Neural progenitor cell (in vitro differentiated cells): ENCODE measurements at regions not wholly inside any gene's neighbourhood (a gene's known extent, or its start where the extent isn't known, plus 50 kb on each side); places are given as distances from the start of the nearest gene placed in this dataset.

Experiments
- DNase-seq: peaks from one replicate; pipeline ENCODE4 v3.0.0-alpha.2; 2016; ENCODE audit warnings: low spot score
- H2AFZ ChIP-seq: fragments of 200-600 bp; sonication (generic); replicated peaks from 2 replicates; pipeline ENCODE4 v1.6.1; 2016; ENCODE audit warnings: antibody characterized with exemption
- H3F3A ChIP-seq: fragments of 200-600 bp; sonication (generic); 2 replicates; pipeline ENCODE4 v1.6.1; 2016; ENCODE audit warnings: antibody characterized with exemption, low read depth
- H3K27ac ChIP-seq: fragments of 200-600 bp; sonication (generic); 2 replicates; pipeline ENCODE4 v1.5.1; 2016; ENCODE audit warnings: mild to moderate bottlenecking
- H3K27me3 ChIP-seq: fragments of 200-600 bp; sonication (generic); 2 replicates; pipeline ENCODE4 v1.6.1; 2016; ENCODE audit warnings: mild to moderate bottlenecking, moderate library complexity
- H3K36me3 ChIP-seq: fragments of 200-600 bp; sonication (generic); 2 replicates; pipeline ENCODE4 v1.5.1; 2016
- H3K4me1 ChIP-seq: fragments of 200-600 bp; sonication (generic); 2 replicates; pipeline ENCODE4 v1.6.1; 2016; ENCODE audit warnings: mixed run types
- H3K4me2 ChIP-seq: fragments of 200-600 bp; sonication (generic); 2 replicates; pipeline ENCODE4 v1.6.1; 2016
- H3K4me3 ChIP-seq: fragments of 200-600 bp; sonication (generic); 2 replicates; pipeline ENCODE4 v1.5.1; 2016
- H3K79me2 ChIP-seq: fragments of 200-600 bp; sonication (generic); 2 replicates; pipeline ENCODE4 v1.6.1; 2016; ENCODE audit warnings: low read depth
- H3K9ac ChIP-seq: fragments of 200-600 bp; sonication (generic); 2 replicates; pipeline ENCODE4 v1.6.1; 2016
- H3K9me3 ChIP-seq: fragments of 200-600 bp; sonication (generic); 2 replicates; pipeline ENCODE4 v1.5.1; 2016; ENCODE audit warnings: low read depth
- H4K20me1 ChIP-seq: fragments of 200-600 bp; sonication (generic); 2 replicates; pipeline ENCODE4 v1.6.1; 2016; ENCODE audit warnings: low read depth
- H3K27ac Mint-ChIP-seq: 3 replicates; pipeline ENCODE4 v1.8.0; 2021; ENCODE audit warnings: mixed read lengths
- H3K27me3 Mint-ChIP-seq: 2 replicates; pipeline ENCODE4 v1.8.0; 2022; ENCODE audit warnings: low read depth, mild to moderate bottlenecking, inconsistent platforms, moderate library complexity, mixed read lengths; ENCODE audit not compliant: insufficient read depth
- H3K36me3 Mint-ChIP-seq: 3 replicates; pipeline ENCODE4 v1.8.0; 2021; ENCODE audit warnings: mixed read lengths
- H3K4me1 Mint-ChIP-seq: 3 replicates; pipeline ENCODE4 v1.8.0; 2021; ENCODE audit warnings: mixed read lengths
- H3K4me3 Mint-ChIP-seq: 3 replicates; pipeline ENCODE4 v1.8.0; 2021; ENCODE audit warnings: mild to moderate bottlenecking, moderate library complexity, mixed read lengths
- H3K9me3 Mint-ChIP-seq: 3 replicates; pipeline ENCODE4 v1.8.0; 2020; ENCODE audit warnings: mixed read lengths
- EZH2 ChIP-seq: fragments of 200-600 bp; sonication (generic); IDR thresholded peaks from 2 replicates; pipeline ENCODE4 v1.6.1; 2017; ENCODE audit warnings: antibody characterized with exemption, mild to moderate bottlenecking, moderate library complexity
- EZH2phosphoT487 ChIP-seq: fragments of 200-600 bp; sonication (generic); IDR thresholded peaks from 2 replicates; pipeline ENCODE4 v1.6.1; 2017; ENCODE audit warnings: antibody characterized with exemption
- TF ChIP-seq, protein P1 (sequence below): fragments of 200-600 bp; sonication (generic); IDR thresholded peaks from 2 replicates; pipeline ENCODE4 v1.5.1; 2017; ENCODE audit warnings: antibody characterized with exemption, mild to moderate bottlenecking

- peaks cover 30% of the 10 kb centered on the region for H3K4me1 Mint-ChIP-seq
- no peaks in the 10 kb centered on the region for H3K9me3 ChIP-seq
- H4K20me1 ChIP-seq = peaks cover 30% of the 10 kb centered on the region
- H3K9me3 Mint-ChIP-seq = no peaks in the 10 kb centered on the region
- no peak overlapping the region for H3K27ac Mint-ChIP-seq
- no peak for DNase-seq
- H3K27me3 ChIP-seq = peaks cover 31% of the 10 kb centered on the region
- H3F3A ChIP-seq = peaks cover 23% of the 10 kb centered on the region
- no peak overlapping the region for H3K9ac ChIP-seq
- peaks cover 15% of the 10 kb centered on the region for H3K27me3 Mint-ChIP-seq
- TF ChIP-seq EZH2 = no peak
- TF ChIP-seq, protein P1, sequence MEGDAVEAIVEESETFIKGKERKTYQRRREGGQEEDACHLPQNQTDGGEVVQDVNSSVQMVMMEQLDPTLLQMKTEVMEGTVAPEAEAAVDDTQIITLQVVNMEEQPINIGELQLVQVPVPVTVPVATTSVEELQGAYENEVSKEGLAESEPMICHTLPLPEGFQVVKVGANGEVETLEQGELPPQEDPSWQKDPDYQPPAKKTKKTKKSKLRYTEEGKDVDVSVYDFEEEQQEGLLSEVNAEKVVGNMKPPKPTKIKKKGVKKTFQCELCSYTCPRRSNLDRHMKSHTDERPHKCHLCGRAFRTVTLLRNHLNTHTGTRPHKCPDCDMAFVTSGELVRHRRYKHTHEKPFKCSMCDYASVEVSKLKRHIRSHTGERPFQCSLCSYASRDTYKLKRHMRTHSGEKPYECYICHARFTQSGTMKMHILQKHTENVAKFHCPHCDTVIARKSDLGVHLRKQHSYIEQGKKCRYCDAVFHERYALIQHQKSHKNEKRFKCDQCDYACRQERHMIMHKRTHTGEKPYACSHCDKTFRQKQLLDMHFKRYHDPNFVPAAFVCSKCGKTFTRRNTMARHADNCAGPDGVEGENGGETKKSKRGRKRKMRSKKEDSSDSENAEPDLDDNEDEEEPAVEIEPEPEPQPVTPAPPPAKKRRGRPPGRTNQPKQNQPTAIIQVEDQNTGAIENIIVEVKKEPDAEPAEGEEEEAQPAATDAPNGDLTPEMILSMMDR = no peak
- TF ChIP-seq EZH2phosphoT487 = no peak
- no peak overlapping the region for H3K4me2 ChIP-seq
- H2AFZ ChIP-seq = no peak overlapping the region
- no peak overlapping the region for H3K27ac ChIP-seq
- H3K79me2 ChIP-seq = peaks cover 24% of the 10 kb centered on the region
- H3K36me3 ChIP-seq = no peaks in the 10 kb centered on the region
- H3K4me3 Mint-ChIP-seq = no peak overlapping the region
- H3K36me3 Mint-ChIP-seq = no peaks in the 10 kb centered on the region
- no peak overlapping the region for H3K4me3 ChIP-seq
- peaks cover 12% of the 10 kb centered on the region for H3K4me1 ChIP-seq
These were observed 162.3 kb upstream of the GRK3 start for GRCh38 chr22:25402160-25402500.

GRCh38 chr22:25402501-25403283 lies 161.8 kb upstream of the GRK3 start:
- peaks cover 33% of the 10 kb centered on the region for H3K4me1 Mint-ChIP-seq
- Histone ChIP-seq H3F3A (peaks cover 26% of the 10 kb centered on the region), H3K36me3 (no peaks in the 10 kb centered on the region), H3K4me1 (peaks cover 13% of the 10 kb centered on the region), H3K4me2 (peak overlapping the region; percentile 87), H3K27me3 (peaks cover 31% of the 10 kb centered on the region), H3K27ac (no peak overlapping the region), H3K4me3 (no peak overlapping the region), H3K9me3 (no peaks in the 10 kb centered on the region), H3K79me2 (peaks cover 24% of the 10 kb centered on the region), H2AFZ (no peak overlapping the region), H3K9ac (no peak overlapping the region), H4K20me1 (peaks cover 30% of the 10 kb centered on the region)
- H3K27ac Mint-ChIP-seq = no peak overlapping the region
- H3K9me3 Mint-ChIP-seq = no peaks in the 10 kb centered on the region
- peak overlapping the region; percentile 14 for H3K4me3 Mint-ChIP-seq
- no peaks in the 10 kb centered on the region for H3K36me3 Mint-ChIP-seq
- TF ChIP-seq EZH2phosphoT487 (no peak), EZH2 (no peak)
- TF ChIP-seq, protein P1 = no peak
- no peak for DNase-seq
- H3K27me3 Mint-ChIP-seq = peaks cover 12% of the 10 kb centered on the region

GRCh38 chr22:25403284-25403810 lies 161.1 kb upstream of the GRK3 start:
- Histone ChIP-seq H3K27me3 (peaks cover 31% of the 10 kb centered on the region), H3K4me1 (peaks cover 16% of the 10 kb centered on the region), H3K27ac (no peak overlapping the region), H3K79me2 (peaks cover 24% of the 10 kb centered on the region), H3K36me3 (no peaks in the 10 kb centered on the region), H4K20me1 (peaks cover 30% of the 10 kb centered on the region), H3K4me3 (peak overlapping the region; percentile 87), H3K9me3 (no peaks in the 10 kb centered on the region), H3F3A (peaks cover 30% of the 10 kb centered on the region), H3K4me2 (peak overlapping the region; percentile 87), H3K9ac (no peak overlapping the region), H2AFZ (no peak overlapping the region)
- no peaks in the 10 kb centered on the region for H3K9me3 Mint-ChIP-seq
- DNase-seq = no peak
- H3K27ac Mint-ChIP-seq = peak overlapping the region; percentile 68
- H3K27me3 Mint-ChIP-seq = peaks cover 12% of the 10 kb centered on the region
- H3K36me3 Mint-ChIP-seq = no peaks in the 10 kb centered on the region
- TF ChIP-seq, protein P1 = no peak
- no peak for TF ChIP-seq EZH2phosphoT487
- no peak for TF ChIP-seq EZH2
- peaks cover 37% of the 10 kb centered on the region for H3K4me1 Mint-ChIP-seq
- peak overlapping the region; percentile 94 for H3K4me3 Mint-ChIP-seq
